Nephron (organoid): ENCODE measurements at regions not wholly inside any gene's neighbourhood (a gene's known extent, or its start where the extent isn't known, plus 50 kb on each side); places are given as distances from the start of the nearest gene placed in this dataset.

ENCODE experiments used
- H3K27ac Mint-ChIP-seq, 3 experiments: 2 replicates each; pipeline ENCODE4 v1.8.0; 2020; ENCODE audit warnings: mixed read lengths in 3 of 3, mild to moderate bottlenecking in 2 of 3, moderate library complexity in 1 of 3
- H3K27me3 Mint-ChIP-seq: 2 replicates; pipeline ENCODE4 v1.8.0; 2021; ENCODE audit warnings: low read depth, mild to moderate bottlenecking, moderate library complexity, mixed read lengths
- H3K36me3 Mint-ChIP-seq: 2 replicates; pipeline ENCODE4 v1.8.0; 2020; ENCODE audit warnings: low read depth, mixed read lengths
- H3K4me1 Mint-ChIP-seq: 2 replicates; pipeline ENCODE4 v1.8.0; 2020; ENCODE audit warnings: mixed read lengths
- H3K4me3 Mint-ChIP-seq, 3 experiments: 2 replicates each; pipeline ENCODE4 v1.8.0; 2020; ENCODE audit warnings: mild to moderate bottlenecking in 3 of 3, mixed read lengths in 3 of 3, moderate library complexity in 2 of 3
- H3K9me3 Mint-ChIP-seq: 2 replicates; pipeline ENCODE4 v1.8.0; 2020; ENCODE audit warnings: mixed read lengths
- TF ChIP-seq, protein P1 (sequence below), 3 experiments: fragments of 200-600 bp; sonication (generic); IDR thresholded peaks; one replicate each; pipeline ENCODE4 v1.5.0; 2021; ENCODE audit warnings: antibody characterized with exemption in 3 of 3; ENCODE audit not compliant: unreplicated experiment in 3 of 3

DNA sequence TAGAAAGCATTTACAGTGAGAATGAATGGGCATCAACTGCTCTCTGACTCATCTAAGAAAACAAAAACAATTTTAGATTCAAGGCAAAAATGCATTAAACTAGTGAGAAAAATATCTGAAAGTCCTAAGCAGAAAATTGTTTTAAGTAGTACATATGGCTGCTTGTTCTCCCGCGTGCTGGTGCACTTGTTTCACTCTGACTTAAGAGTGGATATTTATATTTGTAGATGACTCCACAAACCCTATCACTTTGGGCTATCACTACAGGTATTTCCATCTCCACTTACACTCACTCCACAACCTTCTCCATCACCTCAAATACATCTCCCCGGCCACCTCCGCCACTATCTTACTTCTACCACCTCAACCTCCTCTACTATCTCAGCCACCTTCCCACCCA is 253.9 kb upstream of the EGLN3 start:
- H3K4me1 Mint-ChIP-seq = no peaks in the 10 kb centered on the region
- no peak overlapping the region for H3K27ac Mint-ChIP-seq
- H3K27me3 Mint-ChIP-seq = peaks cover 12% of the 10 kb centered on the region
- H3K36me3 Mint-ChIP-seq = no peaks in the 10 kb centered on the region
- no peak overlapping the region for H3K4me3 Mint-ChIP-seq
- H3K9me3 Mint-ChIP-seq = no peaks in the 10 kb centered on the region
- TF ChIP-seq, protein P1, sequence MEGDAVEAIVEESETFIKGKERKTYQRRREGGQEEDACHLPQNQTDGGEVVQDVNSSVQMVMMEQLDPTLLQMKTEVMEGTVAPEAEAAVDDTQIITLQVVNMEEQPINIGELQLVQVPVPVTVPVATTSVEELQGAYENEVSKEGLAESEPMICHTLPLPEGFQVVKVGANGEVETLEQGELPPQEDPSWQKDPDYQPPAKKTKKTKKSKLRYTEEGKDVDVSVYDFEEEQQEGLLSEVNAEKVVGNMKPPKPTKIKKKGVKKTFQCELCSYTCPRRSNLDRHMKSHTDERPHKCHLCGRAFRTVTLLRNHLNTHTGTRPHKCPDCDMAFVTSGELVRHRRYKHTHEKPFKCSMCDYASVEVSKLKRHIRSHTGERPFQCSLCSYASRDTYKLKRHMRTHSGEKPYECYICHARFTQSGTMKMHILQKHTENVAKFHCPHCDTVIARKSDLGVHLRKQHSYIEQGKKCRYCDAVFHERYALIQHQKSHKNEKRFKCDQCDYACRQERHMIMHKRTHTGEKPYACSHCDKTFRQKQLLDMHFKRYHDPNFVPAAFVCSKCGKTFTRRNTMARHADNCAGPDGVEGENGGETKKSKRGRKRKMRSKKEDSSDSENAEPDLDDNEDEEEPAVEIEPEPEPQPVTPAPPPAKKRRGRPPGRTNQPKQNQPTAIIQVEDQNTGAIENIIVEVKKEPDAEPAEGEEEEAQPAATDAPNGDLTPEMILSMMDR (IDR thresholded peaks at IDR 0.05; ENCODE audit: unreplicated experiment in 3 of 3) = no peak

DNA sequence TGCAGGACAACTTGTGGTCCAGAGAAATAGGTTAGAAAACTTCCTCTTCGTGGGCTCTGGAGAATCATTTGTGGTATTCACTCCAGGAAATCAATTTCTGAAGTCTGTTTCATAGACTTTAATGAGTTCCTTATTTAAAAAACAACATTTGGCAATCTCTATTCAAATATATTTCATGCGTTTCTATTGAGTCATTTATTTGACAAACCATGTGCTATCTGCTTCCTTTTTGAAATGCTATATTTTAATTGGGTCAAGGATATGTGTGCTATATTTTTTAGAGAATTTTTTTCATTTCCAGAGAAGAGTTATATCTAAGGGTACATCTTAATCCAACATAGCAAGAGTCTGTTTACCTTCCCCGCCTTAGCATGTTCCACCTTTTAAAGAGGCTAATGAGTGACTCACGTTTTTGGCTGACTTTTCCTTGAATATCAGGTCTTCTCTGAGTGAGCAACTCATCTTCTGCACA is 252.4 kb upstream of the EGLN3 start:
- H3K4me3 Mint-ChIP-seq = no peak overlapping the region
- H3K27me3 Mint-ChIP-seq = peaks cover 12% of the 10 kb centered on the region
- no peaks in the 10 kb centered on the region for H3K4me1 Mint-ChIP-seq
- H3K9me3 Mint-ChIP-seq = no peaks in the 10 kb centered on the region
- H3K27ac Mint-ChIP-seq = no peak overlapping the region
- TF ChIP-seq, protein P1 (IDR thresholded peaks at IDR 0.05; ENCODE audit: unreplicated experiment in 3 of 3) = no peak
- no peaks in the 10 kb centered on the region for H3K36me3 Mint-ChIP-seq

DNA sequence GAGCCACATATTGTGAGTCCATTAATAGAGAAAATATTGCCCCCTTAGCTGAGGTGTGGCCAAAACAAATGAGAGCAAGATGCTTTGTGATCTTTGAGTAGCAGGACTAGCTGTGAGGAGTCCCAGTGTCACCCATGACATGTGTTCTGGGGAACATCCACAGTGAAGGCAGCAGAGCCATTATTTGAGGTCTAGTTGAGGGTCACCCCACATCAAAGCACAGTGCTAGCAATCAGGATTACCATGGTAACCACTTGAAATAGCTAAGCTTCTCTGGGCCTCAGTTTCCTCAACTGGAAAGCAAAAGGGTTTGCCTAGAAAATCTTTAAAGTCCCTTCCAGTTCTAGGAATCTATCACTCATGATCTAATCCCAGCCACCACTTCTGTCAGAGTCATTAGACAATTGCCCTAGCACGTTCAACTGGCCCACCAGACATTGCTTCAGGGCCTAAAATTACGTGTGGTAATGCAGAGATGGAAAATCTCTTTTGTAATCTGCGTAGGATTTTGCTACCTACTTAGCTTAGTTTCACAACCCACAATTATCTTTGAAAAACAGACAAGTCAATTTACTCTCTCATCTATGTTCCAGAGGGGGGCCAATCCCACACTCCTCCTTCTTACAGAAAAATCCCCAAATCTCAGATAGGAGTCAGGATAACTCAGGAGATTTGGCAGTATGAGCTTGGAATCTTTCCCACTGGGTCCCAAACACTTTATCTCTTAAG is 251.2 kb upstream of the EGLN3 start:
- Mint-ChIP-seq H3K36me3 (no peaks in the 10 kb centered on the region), H3K4me3 (no peak overlapping the region), H3K27me3 (peaks cover 5% of the 10 kb centered on the region), H3K9me3 (no peaks in the 10 kb centered on the region), H3K27ac (no peak overlapping the region), H3K4me1 (no peaks in the 10 kb centered on the region)
- TF ChIP-seq, protein P1 (IDR thresholded peaks at IDR 0.05; ENCODE audit: unreplicated experiment in 3 of 3) = no peak

DNA sequence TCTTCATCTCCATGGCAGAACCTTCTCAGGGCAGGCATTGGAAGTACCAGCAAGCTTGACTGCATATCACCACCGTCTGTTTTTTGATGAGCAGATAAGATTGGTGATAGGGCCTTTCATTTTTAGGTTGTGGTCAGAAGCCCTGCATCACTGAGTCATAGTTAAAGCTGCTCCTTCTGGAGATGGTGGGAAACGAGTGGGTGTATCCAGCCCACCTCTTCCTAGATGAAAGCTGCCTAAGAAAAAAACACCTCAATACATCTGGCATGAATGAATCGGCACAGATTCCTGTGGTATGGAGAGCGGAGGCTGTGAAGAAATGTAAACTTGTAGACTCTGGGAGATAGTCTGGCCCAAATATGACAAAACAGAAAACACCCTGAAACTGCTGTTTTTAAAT is 248.7 kb upstream of the EGLN3 start:
- Mint-ChIP-seq H3K27ac (peak overlapping the region in 1 of 3 experiments; percentile 56), H3K4me1 (no peaks in the 10 kb centered on the region), H3K4me3 (no peak overlapping the region), H3K27me3 (no peaks in the 10 kb centered on the region), H3K9me3 (no peaks in the 10 kb centered on the region), H3K36me3 (no peaks in the 10 kb centered on the region)
- TF ChIP-seq, protein P1 (IDR thresholded peaks at IDR 0.05; ENCODE audit: unreplicated experiment in 3 of 3) = no peak

DNA sequence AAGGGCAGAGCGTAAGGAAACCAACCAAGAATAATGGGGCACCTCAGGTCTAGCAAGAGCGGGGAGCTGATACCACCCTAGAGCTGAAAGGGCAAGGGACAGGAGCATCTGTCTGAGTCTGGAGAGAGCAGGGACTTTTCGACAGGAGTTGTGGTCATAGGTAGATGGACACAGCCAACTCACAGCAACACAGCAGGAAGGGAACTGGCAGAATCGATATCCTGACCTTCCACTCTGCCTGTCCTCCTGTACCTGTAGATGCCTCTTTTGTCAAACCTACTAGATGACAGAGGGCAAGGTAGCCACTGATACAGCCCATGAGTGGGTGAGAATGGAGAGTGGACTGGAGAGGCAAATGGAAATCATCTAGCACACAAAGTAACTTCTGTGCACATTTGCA is 247.2 kb upstream of the EGLN3 start:
- Mint-ChIP-seq H3K9me3 (no peaks in the 10 kb centered on the region), H3K27me3 (no peaks in the 10 kb centered on the region), H3K36me3 (no peaks in the 10 kb centered on the region), H3K4me1 (no peaks in the 10 kb centered on the region), H3K4me3 (no peak overlapping the region), H3K27ac (no peak overlapping the region)
- TF ChIP-seq, protein P1 (IDR thresholded peaks at IDR 0.05; ENCODE audit: unreplicated experiment in 3 of 3) = no peak

DNA sequence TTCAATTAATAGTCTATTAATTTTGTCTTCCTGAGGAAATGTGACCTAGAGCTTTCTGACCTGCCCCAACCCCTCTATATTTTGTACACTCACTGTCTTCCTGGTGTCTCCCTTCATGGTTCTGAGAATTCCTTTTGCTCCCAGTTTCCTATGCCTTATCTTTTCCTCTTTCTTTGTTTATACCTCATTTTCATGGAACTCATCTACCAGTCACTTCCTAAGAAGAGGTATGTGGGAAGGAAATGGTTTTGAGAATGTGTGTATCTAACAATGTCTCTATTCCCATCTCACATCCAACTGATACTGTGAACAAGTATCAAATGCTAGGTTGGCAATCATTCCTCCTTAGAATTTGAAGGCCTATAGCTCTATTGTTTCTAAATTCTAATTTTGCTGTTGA is 245.1 kb upstream of the EGLN3 start:
- Mint-ChIP-seq H3K27ac (no peak overlapping the region), H3K27me3 (no peaks in the 10 kb centered on the region), H3K36me3 (no peaks in the 10 kb centered on the region), H3K4me1 (no peaks in the 10 kb centered on the region), H3K4me3 (no peak overlapping the region), H3K9me3 (no peaks in the 10 kb centered on the region)
- TF ChIP-seq, protein P1 (IDR thresholded peaks at IDR 0.05; ENCODE audit: unreplicated experiment in 3 of 3) = no peak
